Panc1 (cell line): ENCODE measurements at regions not wholly inside any gene's neighbourhood (a gene's known extent, or its start where the extent isn't known, plus 50 kb on each side); places are given as distances from the start of the nearest gene placed in this dataset.

Source experiments
- ATAC-seq: fragments of 200-7000 bp; cut with Tn5 transposase; 2 replicates; pipeline ENCODE4 v1.9.1; 2020; ENCODE audit warnings: mild to moderate bottlenecking, moderate library complexity
- BruUV-seq: library from RNA; stranded (reverse); fragments of 400-500 nt; replicated peaks from 2 replicates; lab custom pipeline; 2021; lab: Mats Ljungman, UMichigan
- CTCF ChIA-PET: fragments of 300-600 bp; sonication (Branson Sonifier 250); formaldehyde crosslinking; loops from one replicate; lab custom pipeline; 2022; ENCODE audit warnings: antibody characterized with exemption; lab: Charles Lee
- POLR2A ChIA-PET: fragments of 300-600 bp; sonication (Branson Sonifier 250); formaldehyde crosslinking; loops from one replicate; lab custom pipeline; 2022; ENCODE audit warnings: antibody characterized with exemption; lab: Charles Lee
- DNase-seq: peaks from one replicate; pipeline ENCODE4 v3.0.0-alpha.2; 2010; ENCODE audit warnings: low read depth, low spot score
- H3K27ac ChIP-seq: 2 replicates; pipeline ENCODE4 v1.5.1; 2011; ENCODE audit warnings: mild to moderate bottlenecking, low read length, inconsistent platforms
- H3K27me3 ChIP-seq: fragments of 200-500 bp; sonication (Bioruptor generic); 2 replicates; pipeline ENCODE4 v1.6.0; 2014; ENCODE audit warnings: low read length, inconsistent platforms; ENCODE audit not compliant: control insufficient read depth, insufficient read depth
- H3K36me3 ChIP-seq: fragments of 200-500 bp; sonication (Bioruptor generic); 2 replicates; pipeline ENCODE4 v1.5.1; 2014; ENCODE audit warnings: inconsistent platforms, mild to moderate bottlenecking, low read length, moderate library complexity; ENCODE audit not compliant: control insufficient read depth, insufficient read depth
- H3K4me1 ChIP-seq: 2 replicates; pipeline ENCODE4 v1.5.1; 2011; ENCODE audit warnings: inconsistent platforms, mild to moderate bottlenecking, low read length, moderate library complexity; ENCODE audit not compliant: control insufficient read depth, insufficient read depth
- H3K4me3 ChIP-seq, 2 experiments: 2 replicates each; pipeline ENCODE4 v1.5.1; 2011 to 2012; ENCODE audit warnings: low read depth in 2 of 2, low read length in 2 of 2, mild to moderate bottlenecking in 2 of 2, inconsistent platforms in 1 of 2, moderate library complexity in 1 of 2
- H3K9me3 ChIP-seq: fragments of 200-500 bp; sonication (Bioruptor generic); 2 replicates; pipeline ENCODE4 v1.5.1; 2014; ENCODE audit warnings: low read depth, mild to moderate bottlenecking, inconsistent platforms, low read length, moderate library complexity; ENCODE audit not compliant: control insufficient read depth, insufficient read depth
- CTCF ChIP-seq: fragments of 450-650 bp; IDR thresholded peaks from 2 replicates; pipeline ENCODE4 v1.5.1; 2017; ENCODE audit warnings: mild to moderate bottlenecking
- POLR2AphosphoS5 ChIP-seq: IDR thresholded peaks from 2 replicates; pipeline ENCODE4 v1.6.1; 2012; ENCODE audit warnings: mild to moderate bottlenecking, low read depth, low read length, moderate library complexity
- REST ChIP-seq, 2 experiments: IDR thresholded peaks; 2 replicates each; pipeline ENCODE4 v1.6.1; 2011 to 2012; ENCODE audit warnings: low read depth in 2 of 2, control low read depth in 1 of 2, low read length in 1 of 2, mild to moderate bottlenecking in 1 of 2, moderate library complexity in 1 of 2; ENCODE audit not compliant: insufficient read depth in 1 of 2
- SIN3A ChIP-seq: IDR thresholded peaks from 2 replicates; pipeline ENCODE4 v1.6.1; 2012; ENCODE audit warnings: low read depth, mild to moderate bottlenecking, low read length, moderate library complexity, borderline replicate concordance; ENCODE audit not compliant: insufficient read depth
- TCF7L2 ChIP-seq: IDR thresholded peaks from 2 replicates; pipeline ENCODE4 v1.6.1; 2011; ENCODE audit warnings: mild to moderate bottlenecking, low read depth, low read length, inconsistent platforms
- in situ Hi-C: cut with HindIII; loops from 2 replicates; pipeline ENCODE4 v1.10.0; 2016; ENCODE audit warnings: low sequenced_read_pairs, low pct_unique_long_range_greater_than_20kb
- intact Hi-C: fragments of 100-400 bp; cut with micrococcal nuclease; formaldehyde crosslinking; loops from one replicate; pipeline ENCODE4 v1.10.0; 2022; ENCODE audit not compliant: unreplicated experiment

- no TSS peak for BruUV-seq
- H3K27me3 ChIP-seq, result peaks cover 6% of the 10 kb centered on the region; the same call in 1 of the 2 replicates
- ChIA-PET POLR2A (no interaction called here), CTCF (no interaction called here)
- ATAC-seq (no peak), DNase-seq (no peak)
- H3K4me1 ChIP-seq, result no peaks in the 10 kb centered on the region
- no peaks in the 10 kb centered on the region for H3K36me3 ChIP-seq
- intact Hi-C loops (no loop called here), in situ Hi-C loops (no loop called here)
- TF ChIP-seq POLR2AphosphoS5 (no peak), REST (IDR thresholded peaks at IDR 0.05; ENCODE audit: insufficient read depth in 1 of 2, low read depth in 2 of 2, low read length in 1 of 2) (no peak), SIN3A (no peak), TCF7L2 (no peak), CTCF (no peak)
- H3K4me3 ChIP-seq, result no peak overlapping the region
- no peaks in the 10 kb centered on the region for H3K9me3 ChIP-seq
- no peak overlapping the region for H3K27ac ChIP-seq
These were observed 72.4 kb downstream of the MYCN start for GRCh38 chr2:16012626-16013358.

- BruUV-seq, result no TSS peak
- ATAC-seq, result no peak
- no peak overlapping the region for H3K4me3 ChIP-seq
- intact Hi-C loops (no loop called here), in situ Hi-C loops (no loop called here)
- H3K9me3 ChIP-seq, result no peaks in the 10 kb centered on the region
- no peaks in the 10 kb centered on the region for H3K4me1 ChIP-seq
- ChIA-PET CTCF (no interaction called here), POLR2A (no interaction called here)
- TF ChIP-seq SIN3A (no peak), REST (IDR thresholded peaks at IDR 0.05; ENCODE audit: insufficient read depth in 1 of 2, low read depth in 2 of 2, low read length in 1 of 2) (no peak), TCF7L2 (no peak), CTCF (no peak), POLR2AphosphoS5 (no peak)
- peaks cover 6% of the 10 kb centered on the region; the same call in 1 of the 2 replicates for H3K27me3 ChIP-seq
- no peaks in the 10 kb centered on the region for H3K36me3 ChIP-seq
- DNase-seq, result no peak
- no peak overlapping the region for H3K27ac ChIP-seq
These were observed 71.8 kb downstream of the MYCN start for GRCh38 chr2:16012029-16012596.
